T47D (cell line): ENCODE measurements at regions not wholly inside any gene's neighbourhood (a gene's known extent, or its start where the extent isn't known, plus 50 kb on each side); places are given as distances from the start of the nearest gene placed in this dataset.

ENCODE experiments used
- DNase-seq, 2 experiments: peaks; one replicate each; pipeline versions ENCODE4 v3.0.0 to v3.0.0-alpha.2; 2011 to 2012; ENCODE audit warnings: low read depth in 1 of 2, low spot score in 1 of 2
- JUND ChIP-seq: IDR thresholded peaks from 2 replicates; pipeline ENCODE4 v1.6.1; 2012; ENCODE audit warnings: low read depth
- in situ Hi-C: cut with HindIII; loops from 2 replicates; pipeline ENCODE4 v1.10.0; 2016; ENCODE audit warnings: low sequenced_read_pairs, low pct_unique_long_range_greater_than_20kb

GRCh38 chr11:69545976-69546617 lies 64.6 kb downstream of the LINC01488 start:
- in situ Hi-C loops, result no loop called here
- DNase-seq, result no peak
- no peak for TF ChIP-seq JUND

- in situ Hi-C loops, result no loop called here
- no peak for DNase-seq
Observed at GRCh38 chr11:69546735-69547370, 65.4 kb downstream of the LINC01488 start.

GRCh38 chr11:69550846-69551245 lies 69.4 kb downstream of the LINC01488 start:
- in situ Hi-C loops, result no loop called here
- TF ChIP-seq JUND, result no peak
- DNase-seq, result no peak

More at GRCh38 chr11:69546735-69547370, 65.4 kb downstream of the LINC01488 start:
- no peak for TF ChIP-seq JUND

- no peak for TF ChIP-seq JUND
- DNase-seq, result no peak
- in situ Hi-C loops, result no loop called here
Observed at GRCh38 chr11:69551963-69552362, 70.5 kb downstream of the LINC01488 start.

- in situ Hi-C loops, result no loop called here
- no peak for TF ChIP-seq JUND
Observed at GRCh38 chr11:69552951-69553350, 71.5 kb downstream of the LINC01488 start.

GRCh38 chr11:69553416-69554357 lies 72.2 kb downstream of the LINC01488 start:
- no peak for DNase-seq
- in situ Hi-C loops, result no loop called here
- TF ChIP-seq JUND, result no peak

More at GRCh38 chr11:69552951-69553350, 71.5 kb downstream of the LINC01488 start:
- DNase-seq, result no peak

GRCh38 chr11:69554849-69555248 lies 73.4 kb downstream of the LINC01488 start:
- DNase-seq, result no peak
- in situ Hi-C loops, result no loop called here
- TF ChIP-seq JUND, result no peak

- no peak for DNase-seq
- no peak for TF ChIP-seq JUND
- in situ Hi-C loops, result no loop called here
Observed at GRCh38 chr11:69557266-69557665, 75.8 kb downstream of the LINC01488 start.

- in situ Hi-C loops, result no loop called here
- no peak for TF ChIP-seq JUND
- DNase-seq, result no peak
Observed at GRCh38 chr11:69558519-69558941, 77.1 kb downstream of the LINC01488 start.

GRCh38 chr11:69559181-69559580 lies 77.7 kb downstream of the LINC01488 start:
- no peak for TF ChIP-seq JUND
- no peak for DNase-seq
- in situ Hi-C loops, result no loop called here

- DNase-seq, result no peak
- in situ Hi-C loops, result no loop called here
Observed at GRCh38 chr11:69560141-69560790, 78.8 kb downstream of the LINC01488 start.

GRCh38 chr11:69562302-69562701 lies 78.7 kb upstream of the CCND1 start:
- DNase-seq, result no peak
- TF ChIP-seq JUND, result no peak
- in situ Hi-C loops, result no loop called here

More at GRCh38 chr11:69560141-69560790, 78.8 kb downstream of the LINC01488 start:
- no peak for TF ChIP-seq JUND
